Activated CD8-positive, alpha-beta T cell treated with anti-CD3 and anti-CD28 coated beads for 36 hours (primary cell): ENCODE measurements at regions not wholly inside any gene's neighbourhood (a gene's known extent, or its start where the extent isn't known, plus 50 kb on each side); places are given as distances from the start of the nearest gene placed in this dataset.

Source experiments
- ATAC-seq: fragments of 200-7000 bp; cut with Tn5 transposase; one replicate; pipeline ENCODE4 v1.10.0; 2021; ENCODE audit warnings: mild to moderate bottlenecking, moderate library complexity
- CTCF ChIA-PET: fragments of 350-600 bp; sonication (Branson Sonifier 250); formaldehyde crosslinking; loops from one replicate; lab custom pipeline; 2021; ENCODE audit warnings: antibody characterized with exemption; lab: Charles Lee
- POLR2A ChIA-PET: fragments of 350-600 bp; sonication (Branson Sonifier 250); formaldehyde crosslinking; loops from one replicate; lab custom pipeline; 2021; ENCODE audit warnings: antibody characterized with exemption; lab: Charles Lee
- DNase-seq: peaks from one replicate; pipeline ENCODE4 v3.0.0-alpha.2; 2020
- H3K27ac Mint-ChIP-seq: one replicate; pipeline ENCODE4 v1.8.0; 2021; ENCODE audit warnings: mild to moderate bottlenecking, mixed read lengths
- H3K27me3 Mint-ChIP-seq: one replicate; pipeline ENCODE4 v1.8.0; 2021; ENCODE audit warnings: mixed read lengths
- H3K36me3 Mint-ChIP-seq: one replicate; pipeline ENCODE4 v1.8.0; 2021; ENCODE audit warnings: low read depth, mixed read lengths
- H3K4me1 Mint-ChIP-seq: one replicate; pipeline ENCODE4 v1.8.0; 2021; ENCODE audit warnings: low read depth, mixed read lengths
- H3K4me3 Mint-ChIP-seq: one replicate; pipeline ENCODE4 v1.8.0; 2021; ENCODE audit warnings: mild to moderate bottlenecking, moderate library complexity, mixed read lengths
- H3K9me3 Mint-ChIP-seq: one replicate; pipeline ENCODE4 v1.8.0; 2021; ENCODE audit warnings: mixed read lengths
- intact Hi-C: fragments of 100-400 bp; cut with micrococcal nuclease; formaldehyde crosslinking; loops from one replicate; pipeline ENCODE4 v1.10.0; 2022
- TF ChIP-seq, protein P1 (sequence below): fragments of 200-600 bp; IDR thresholded peaks from one replicate; pipeline ENCODE4 v1.8.0; 2022; ENCODE audit warnings: antibody characterized with exemption, mild to moderate bottlenecking

DNA sequence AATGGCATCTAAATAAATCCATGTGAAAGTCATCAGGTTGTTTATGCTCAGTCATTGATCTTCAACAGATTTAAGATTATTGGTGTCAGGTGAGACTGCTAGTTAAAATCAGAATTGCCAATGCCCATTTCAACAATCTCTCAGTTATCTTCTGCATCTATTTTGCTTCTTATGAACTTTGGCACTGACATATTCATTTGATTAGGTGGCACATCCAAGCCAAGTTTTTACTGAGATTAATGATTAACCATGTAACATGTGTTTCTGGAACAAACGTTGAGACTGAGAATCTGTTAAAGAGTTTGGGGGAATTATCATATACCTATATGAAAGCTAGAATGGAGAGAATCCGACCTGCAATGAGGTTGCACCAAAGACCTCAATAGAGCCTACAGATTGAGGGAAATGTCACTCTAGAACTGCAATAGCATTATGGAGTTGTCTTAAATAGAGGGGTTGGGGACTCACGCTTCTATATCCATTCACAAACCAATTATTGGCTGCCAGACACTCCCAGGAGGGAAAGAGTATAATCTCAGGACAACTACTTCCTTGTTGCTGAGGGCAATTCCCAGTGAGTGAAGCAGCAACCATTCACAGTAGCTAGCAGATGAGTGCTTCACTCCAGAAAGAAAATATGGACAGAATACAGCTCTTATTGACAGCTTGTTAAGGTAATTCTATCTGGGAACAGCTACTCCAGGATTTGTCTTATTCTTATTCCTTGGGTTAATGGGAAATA, 891.3 kb downstream of the SQOR start:
- Mint-ChIP-seq H3K9me3 (peaks cover 6% of the 10 kb centered on the region), H3K27ac (no peak overlapping the region), H3K4me3 (no peak overlapping the region), H3K27me3 (no peaks in the 10 kb centered on the region), H3K36me3 (no peaks in the 10 kb centered on the region), H3K4me1 (no peaks in the 10 kb centered on the region)
- intact Hi-C loops = no loop called here
- POLR2A ChIA-PET = no interaction called here
- CTCF ChIA-PET = no interaction called here
- ATAC-seq (no peak), DNase-seq (no peak)
- TF ChIP-seq, protein P1, sequence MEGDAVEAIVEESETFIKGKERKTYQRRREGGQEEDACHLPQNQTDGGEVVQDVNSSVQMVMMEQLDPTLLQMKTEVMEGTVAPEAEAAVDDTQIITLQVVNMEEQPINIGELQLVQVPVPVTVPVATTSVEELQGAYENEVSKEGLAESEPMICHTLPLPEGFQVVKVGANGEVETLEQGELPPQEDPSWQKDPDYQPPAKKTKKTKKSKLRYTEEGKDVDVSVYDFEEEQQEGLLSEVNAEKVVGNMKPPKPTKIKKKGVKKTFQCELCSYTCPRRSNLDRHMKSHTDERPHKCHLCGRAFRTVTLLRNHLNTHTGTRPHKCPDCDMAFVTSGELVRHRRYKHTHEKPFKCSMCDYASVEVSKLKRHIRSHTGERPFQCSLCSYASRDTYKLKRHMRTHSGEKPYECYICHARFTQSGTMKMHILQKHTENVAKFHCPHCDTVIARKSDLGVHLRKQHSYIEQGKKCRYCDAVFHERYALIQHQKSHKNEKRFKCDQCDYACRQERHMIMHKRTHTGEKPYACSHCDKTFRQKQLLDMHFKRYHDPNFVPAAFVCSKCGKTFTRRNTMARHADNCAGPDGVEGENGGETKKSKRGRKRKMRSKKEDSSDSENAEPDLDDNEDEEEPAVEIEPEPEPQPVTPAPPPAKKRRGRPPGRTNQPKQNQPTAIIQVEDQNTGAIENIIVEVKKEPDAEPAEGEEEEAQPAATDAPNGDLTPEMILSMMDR = no peak

DNA sequence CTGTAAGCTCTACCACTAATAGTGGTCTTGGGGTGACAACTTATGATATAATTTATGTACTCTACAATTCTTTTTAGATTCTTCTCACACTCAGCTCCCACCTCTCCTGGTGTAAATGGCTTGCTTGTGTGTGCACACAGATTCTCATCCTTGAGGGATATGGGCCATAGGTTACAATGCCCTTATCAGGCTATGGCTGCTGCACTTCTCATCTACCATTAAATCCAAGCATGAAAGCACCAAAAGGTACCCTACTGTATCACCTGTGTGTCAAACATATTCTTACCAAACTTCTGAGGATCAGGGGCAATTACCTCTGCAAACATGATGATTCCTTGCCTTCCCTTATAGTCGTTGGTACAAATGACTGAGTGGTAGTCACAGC, 891.9 kb downstream of the SQOR start:
- TF ChIP-seq, protein P1 = no peak
- intact Hi-C loops = no loop called here
- Mint-ChIP-seq H3K36me3 (no peaks in the 10 kb centered on the region), H3K27ac (no peak overlapping the region), H3K9me3 (peaks cover 10% of the 10 kb centered on the region), H3K4me3 (no peak overlapping the region), H3K27me3 (no peaks in the 10 kb centered on the region), H3K4me1 (no peaks in the 10 kb centered on the region)
- ATAC-seq = no peak
- ChIA-PET POLR2A (no interaction called here), CTCF (no interaction called here)
- no peak for DNase-seq

DNA sequence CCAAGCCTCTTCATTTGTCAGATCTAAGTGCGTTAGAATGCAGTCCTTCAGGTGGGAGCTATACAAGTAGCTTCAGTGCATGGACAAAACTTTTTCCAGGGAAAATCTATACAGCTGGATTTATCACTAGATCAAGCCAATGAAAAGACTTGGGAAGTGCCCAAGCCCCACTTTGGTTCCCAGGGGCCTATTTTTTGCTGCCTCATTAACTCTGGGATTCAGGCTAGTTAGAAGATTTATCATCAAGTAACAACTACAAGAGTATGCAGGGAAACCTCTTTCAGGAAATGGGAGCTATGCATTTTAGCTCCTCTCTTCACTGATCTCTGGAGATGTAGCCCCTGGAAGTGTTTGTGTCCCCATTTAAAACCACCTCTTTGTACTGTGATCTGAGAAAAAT, 908.8 kb downstream of the SQOR start:
- ChIA-PET POLR2A (no interaction called here), CTCF (interaction anchor here (1.0 kb wide), 1 partner anchor 9 kb away, joined by 3 read pairs; no protein-coding TSS in a partner anchor)
- DNase-seq = no peak
- Mint-ChIP-seq H3K4me1 (no peaks in the 10 kb centered on the region), H3K4me3 (no peak overlapping the region), H3K27me3 (no peaks in the 10 kb centered on the region), H3K36me3 (peaks cover 2% of the 10 kb centered on the region), H3K27ac (no peak overlapping the region), H3K9me3 (peaks cover 9% of the 10 kb centered on the region)
- TF ChIP-seq, protein P1 = no peak
- intact Hi-C loops = no loop called here
- ATAC-seq = no peak

DNA sequence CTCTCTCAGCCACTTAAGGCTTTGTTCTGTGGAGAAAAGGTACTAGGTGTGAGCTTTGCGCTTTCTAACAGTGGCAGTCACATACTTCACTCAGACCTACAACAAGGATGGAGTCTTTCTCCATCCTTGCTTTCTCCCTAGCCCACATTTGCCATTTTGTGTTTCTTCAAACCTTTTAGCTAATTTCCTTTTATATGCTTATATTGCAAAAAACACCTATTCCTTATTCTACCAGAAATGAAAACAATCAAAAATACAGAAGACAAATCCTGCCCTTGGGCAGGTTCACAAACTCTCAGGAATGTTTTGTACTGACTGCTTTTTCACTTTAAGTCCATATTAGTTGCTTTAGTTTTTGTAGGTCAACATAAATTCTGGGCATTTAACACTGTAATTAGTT, 914.2 kb downstream of the SQOR start:
- CTCF ChIA-PET = no interaction called here
- POLR2A ChIA-PET = no interaction called here
- Mint-ChIP-seq H3K27ac (no peak overlapping the region), H3K27me3 (no peaks in the 10 kb centered on the region), H3K4me3 (no peak overlapping the region), H3K4me1 (no peaks in the 10 kb centered on the region), H3K36me3 (no peaks in the 10 kb centered on the region), H3K9me3 (peaks cover 4% of the 10 kb centered on the region)
- DNase-seq = no peak
- no peak for ATAC-seq
- TF ChIP-seq, protein P1 = no peak
- intact Hi-C loops = no loop called here

DNA sequence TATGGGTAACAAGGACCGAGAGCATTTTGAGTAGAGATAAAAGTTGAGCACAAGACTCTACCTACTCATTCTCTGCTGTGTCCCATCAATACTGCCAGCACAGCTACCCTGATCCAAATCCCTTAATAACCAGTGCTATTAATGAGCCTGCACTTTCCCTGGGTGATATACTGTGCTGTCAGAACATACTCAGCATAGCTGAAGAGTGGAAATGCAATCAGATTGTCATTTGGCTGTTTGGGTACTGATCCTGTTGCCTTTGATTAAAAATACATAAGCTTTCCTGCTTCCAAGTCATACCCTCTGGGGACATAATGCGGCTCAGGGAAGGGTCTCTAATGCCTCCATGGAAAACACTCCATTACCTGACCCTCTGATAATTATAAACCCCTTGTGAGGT, 917.5 kb downstream of the SQOR start:
- no peaks in the 10 kb centered on the region for H3K36me3 Mint-ChIP-seq
- ATAC-seq = no peak
- H3K27ac Mint-ChIP-seq = no peak overlapping the region
- ChIA-PET POLR2A (no interaction called here), CTCF (interaction anchor here (1.0 kb wide), 1 partner anchor 9 kb away, joined by 3 read pairs; no protein-coding TSS in a partner anchor)
- no peak overlapping the region for H3K4me3 Mint-ChIP-seq
- intact Hi-C loops = no loop called here
- no peaks in the 10 kb centered on the region for H3K4me1 Mint-ChIP-seq
- peaks cover 6% of the 10 kb centered on the region for H3K9me3 Mint-ChIP-seq
- no peak for DNase-seq
- H3K27me3 Mint-ChIP-seq = no peaks in the 10 kb centered on the region
- TF ChIP-seq, protein P1 = no peak
